HG02852 (cell line): ENCODE measurements at regions not wholly inside any gene's neighbourhood (a gene's known extent, or its start where the extent isn't known, plus 50 kb on each side); places are given as distances from the start of the nearest gene placed in this dataset.

ENCODE experiments used
- ATAC-seq: cut with Tn5 transposase; IDR thresholded peaks from one replicate; pipeline ENCODE4 v1.9.1; 2021; ENCODE audit warnings: mild to moderate bottlenecking, moderate library complexity; ENCODE audit not compliant: unreplicated experiment

GRCh38 chr2:82307511-82307910 is 2003.0 kb upstream of the LRRTM1 start:
- ATAC-seq, result no peak

- ATAC-seq, result no peak
Measured at GRCh38 chr2:82301506-82301905, 1997.0 kb upstream of the LRRTM1 start.

GRCh38 chr2:82289446-82289845 is 1984.9 kb upstream of the LRRTM1 start:
- ATAC-seq, result no peak

GRCh38 chr2:82283075-82283474 is 1978.5 kb upstream of the LRRTM1 start:
- ATAC-seq, result no peak

GRCh38 chr2:82282111-82282882 is 1977.7 kb upstream of the LRRTM1 start:
- ATAC-seq, result no peak

GRCh38 chr2:82279367-82279766 is 1974.8 kb upstream of the LRRTM1 start:
- no peak for ATAC-seq

GRCh38 chr2:82278416-82278815 is 1973.9 kb upstream of the LRRTM1 start:
- ATAC-seq, result no peak

- ATAC-seq, result no peak
Measured at GRCh38 chr2:82275599-82275998, 1971.0 kb upstream of the LRRTM1 start.

GRCh38 chr2:82268446-82268845 is 1963.9 kb upstream of the LRRTM1 start:
- ATAC-seq, result no peak

GRCh38 chr2:82260521-82260920 is 1956.0 kb upstream of the LRRTM1 start:
- ATAC-seq, result no peak

GRCh38 chr2:82259551-82259950 is 1955.0 kb upstream of the LRRTM1 start:
- no peak for ATAC-seq

GRCh38 chr2:82257796-82258555 is 1953.4 kb upstream of the LRRTM1 start:
- ATAC-seq, result no peak

- no peak for ATAC-seq
Measured at GRCh38 chr2:82256983-82257632, 1952.6 kb upstream of the LRRTM1 start.

- ATAC-seq, result no peak
Measured at GRCh38 chr2:82256288-82256687, 1951.7 kb upstream of the LRRTM1 start.

GRCh38 chr2:82254728-82255127 is 1950.2 kb upstream of the LRRTM1 start:
- ATAC-seq, result no peak

GRCh38 chr2:82246220-82246775 is 1941.7 kb upstream of the LRRTM1 start:
- no peak for ATAC-seq

- ATAC-seq, result no peak
Measured at GRCh38 chr2:82239176-82239575, 1934.6 kb upstream of the LRRTM1 start.

GRCh38 chr2:82237994-82238662 is 1933.6 kb upstream of the LRRTM1 start:
- no peak for ATAC-seq

- no peak for ATAC-seq
Measured at GRCh38 chr2:82234283-82234874, 1929.8 kb upstream of the LRRTM1 start.

- ATAC-seq, result no peak
Measured at GRCh38 chr2:82233806-82234205, 1929.3 kb upstream of the LRRTM1 start.

GRCh38 chr2:82230406-82230805 is 1925.9 kb upstream of the LRRTM1 start:
- ATAC-seq, result no peak
